ENCODE measurements at regions not wholly inside any gene's neighbourhood (a gene's known extent, or its start where the extent isn't known, plus 50 kb on each side); places are given as distances from the start of the nearest gene placed in this dataset.

DNA sequence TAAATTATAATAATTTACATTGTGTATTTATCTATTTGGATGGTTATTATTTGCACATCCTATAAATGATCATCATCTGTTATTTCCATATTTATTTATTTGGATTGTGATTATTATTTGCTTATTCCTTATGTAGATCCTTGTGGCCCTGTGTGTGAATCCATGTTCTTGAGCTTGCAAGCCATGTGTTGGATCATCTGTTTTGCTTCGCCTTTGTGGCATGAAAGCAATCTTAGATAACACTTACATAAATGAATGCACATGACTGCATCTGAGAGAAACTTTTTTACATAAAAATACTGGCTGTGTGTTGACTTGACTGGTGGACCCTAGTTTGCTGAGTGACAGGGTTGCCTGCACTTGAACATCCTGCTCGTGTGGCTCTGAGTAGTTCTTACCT lies 1024.5 kb upstream of the RBFOX1 start:
- Histone ChIP-seq H2AFZ (ENCODE audit: low read depth, low read length, severe bottlenecking) (no peak overlapping the region), H3F3A (ENCODE audit: insufficient read depth) (no peaks in the 10 kb centered on the region), H3K27me3 (ENCODE audit: low read length) (no peaks in the 10 kb centered on the region), H3K9me3 (ENCODE audit: insufficient read depth, low read length) (no peaks in the 10 kb centered on the region), H3K79me2 (ENCODE audit: insufficient read depth, low read length) (no peaks in the 10 kb centered on the region), H3K9me2 (replicated peaks; ENCODE audit: insufficient read depth, low read length) (no peaks in the 10 kb centered on the region), H4K20me1 (ENCODE audit: low read depth, low read length) (no peaks in the 10 kb centered on the region), H3K36me3 (ENCODE audit: low read length) (no peaks in the 10 kb centered on the region), H3K4me3 (ENCODE audit: insufficient read depth, low read length, poor library complexity, severe bottlenecking) (no peak overlapping the region), H3K4me2 (ENCODE audit: low read depth, low read length, poor library complexity, severe bottlenecking) (no peak overlapping the region), H3K9ac (ENCODE audit: low read length) (no peak overlapping the region), H3K27ac (ENCODE audit: low read depth, low read length) (no peak overlapping the region)
- no peak for TF ChIP-seq CTCF (IDR thresholded peaks at IDR 0.05; ENCODE audit: insufficient read depth, low read length, poor library complexity, severe bottlenecking)
- TF ChIP-seq EZH2phosphoT487 (conservative IDR thresholded peaks at IDR 0.05; ENCODE audit: low read length): no peak

- no peaks in the 10 kb centered on the region for H4K20me1 ChIP-seq (ENCODE audit: low read depth, low read length)
These were observed 1032.1 kb upstream of the RBFOX1 start for GRCh38 chr16:6300523-6300922.

GRCh38 chr16:6297666-6298410 lies 1034.8 kb upstream of the RBFOX1 start:
- Histone ChIP-seq H3K4me3 (ENCODE audit: insufficient read depth, low read length, poor library complexity, severe bottlenecking) (no peak overlapping the region), H2AFZ (ENCODE audit: low read depth, low read length, severe bottlenecking) (no peak overlapping the region), H4K20me1 (ENCODE audit: low read depth, low read length) (no peaks in the 10 kb centered on the region), H3K36me3 (ENCODE audit: low read length) (no peaks in the 10 kb centered on the region), H3K27ac (ENCODE audit: low read depth, low read length) (no peak overlapping the region), H3K79me2 (ENCODE audit: insufficient read depth, low read length) (no peaks in the 10 kb centered on the region), H3K9me2 (replicated peaks; ENCODE audit: insufficient read depth, low read length) (0 out of 2 replicates have a peak, but pooled peaks cover 3% of the 10 kb centered on the region), H3K4me2 (ENCODE audit: low read depth, low read length, poor library complexity, severe bottlenecking) (no peak overlapping the region), H3F3A (ENCODE audit: insufficient read depth) (no peaks in the 10 kb centered on the region), H3K9ac (ENCODE audit: low read length) (no peak overlapping the region), H3K27me3 (ENCODE audit: low read length) (no peaks in the 10 kb centered on the region), H3K9me3 (ENCODE audit: insufficient read depth, low read length) (no peaks in the 10 kb centered on the region)
- TF ChIP-seq EZH2phosphoT487 (conservative IDR thresholded peaks at IDR 0.05; ENCODE audit: low read length) (no peak), CTCF (IDR thresholded peaks at IDR 0.05; ENCODE audit: insufficient read depth, low read length, poor library complexity, severe bottlenecking) (no peak)

More at GRCh38 chr16:6300523-6300922, 1032.1 kb upstream of the RBFOX1 start:
- Histone ChIP-seq H3K9me2 (replicated peaks; ENCODE audit: insufficient read depth, low read length) (0 out of 2 replicates have a peak, but pooled peaks cover 3% of the 10 kb centered on the region), H3K36me3 (ENCODE audit: low read length) (no peaks in the 10 kb centered on the region), H2AFZ (ENCODE audit: low read depth, low read length, severe bottlenecking) (no peak overlapping the region), H3K27me3 (ENCODE audit: low read length) (no peaks in the 10 kb centered on the region), H3K4me2 (ENCODE audit: low read depth, low read length, poor library complexity, severe bottlenecking) (no peak overlapping the region), H3K4me3 (ENCODE audit: insufficient read depth, low read length, poor library complexity, severe bottlenecking) (no peak overlapping the region), H3F3A (ENCODE audit: insufficient read depth) (no peaks in the 10 kb centered on the region), H3K79me2 (ENCODE audit: insufficient read depth, low read length) (no peaks in the 10 kb centered on the region), H3K9me3 (ENCODE audit: insufficient read depth, low read length) (no peaks in the 10 kb centered on the region), H3K9ac (ENCODE audit: low read length) (no peak overlapping the region), H3K27ac (ENCODE audit: low read depth, low read length) (no peak overlapping the region)
- TF ChIP-seq EZH2phosphoT487 (conservative IDR thresholded peaks at IDR 0.05; ENCODE audit: low read length): no peak
- TF ChIP-seq CTCF (IDR thresholded peaks at IDR 0.05; ENCODE audit: insufficient read depth, low read length, poor library complexity, severe bottlenecking): no peak

Data from SU-DHL-6 (cell line).